A549 (cell line): ENCODE measurements at regions not wholly inside any gene's neighbourhood (a gene's known extent, or its start where the extent isn't known, plus 50 kb on each side); places are given as distances from the start of the nearest gene placed in this dataset.

ENCODE experiments used
- ATAC-seq, 2 experiments: fragments of 200-7000 bp in 1 of 2; fragments of >200 bp in 1 of 2; cut with Nextera tagmentation in 1 of 2; cut with Tn5 transposase in 1 of 2; 3 replicates each; pipeline versions ENCODE4 v1.8.0 to v1.9.1; 2018 to 2020; ENCODE audit warnings: mild to moderate bottlenecking in 1 of 2, moderate library complexity in 1 of 2
- CTCF ChIA-PET: fragments of 300-600 bp; sonication (Branson Sonifier 250); formaldehyde crosslinking; extraction: SDS; loops from one replicate; lab custom pipeline; 2021; ENCODE audit warnings: antibody characterized with exemption, inconsistent platforms; lab: Yijun Ruan, JAX
- POLR2A ChIA-PET: fragments of 350-600 bp; formaldehyde crosslinking; extraction: SDS; loops from one replicate; lab custom pipeline; 2021; ENCODE audit warnings: antibody characterized with exemption, inconsistent platforms; lab: Yijun Ruan, JAX
- DNase-seq, 2 experiments: peaks; one replicate each; pipeline versions ENCODE4 v3.0.0 to v3.0.0-alpha.2; 2011 to 2016; ENCODE audit warnings: low read depth in 1 of 2, low spot score in 1 of 2
- FAIRE-seq: peaks from 2 replicates; lab custom pipeline; 2011; peaks lifted over from hg19 to GRCh38; lab: Jason Lieb, UNC
- H3K27ac ChIP-seq, 2 experiments: fragments of >200 bp; sonication (Bioruptor Twin); formaldehyde crosslinking; 3 replicates each; pipeline ENCODE4 v1.5.1; 2016 to 2017
- H3K4me1 ChIP-seq: fragments of >200 bp; sonication (Bioruptor Twin); formaldehyde crosslinking; 3 replicates; pipeline ENCODE4 v1.6.1; 2016
- H3K4me2 ChIP-seq: fragments of >200 bp; sonication (Bioruptor Twin); formaldehyde crosslinking; 3 replicates; pipeline ENCODE4 v1.6.1; 2016
- H3K4me3 ChIP-seq: fragments of >200 bp; sonication (Bioruptor Twin); formaldehyde crosslinking; 3 replicates; pipeline ENCODE4 v1.5.1; 2016
- H3K9me3 ChIP-seq: fragments of >200 bp; sonication (Bioruptor Twin); formaldehyde crosslinking; 3 replicates; pipeline ENCODE4 v1.6.1; 2016
- ATOH8 ChIP-seq: fragments of 250-450 bp; sonication (Bioruptor Pico); IDR thresholded peaks from 2 replicates; pipeline ENCODE4 v1.5.0; 2020; ENCODE audit warnings: low read depth, mild to moderate bottlenecking, moderate library complexity
- BCL3 ChIP-seq: fragments of >200 bp; sonication (Bioruptor Twin); formaldehyde crosslinking; IDR thresholded peaks from 3 replicates; pipeline ENCODE4 v1.6.1; 2016
- CHD4 ChIP-seq: fragments of 200-600 bp; sonication (generic); IDR thresholded peaks from 2 replicates; pipeline ENCODE4 v1.6.1; 2016; ENCODE audit warnings: antibody characterized with exemption, mild to moderate bottlenecking, borderline replicate concordance
- EHMT2 ChIP-seq: fragments of 200-600 bp; sonication (generic); IDR thresholded peaks from 2 replicates; pipeline ENCODE4 v1.6.1; 2016; ENCODE audit warnings: antibody characterized with exemption, low read depth, mild to moderate bottlenecking, moderate library complexity
- EP300 ChIP-seq, 2 experiments: fragments of >200 bp; sonication (Bioruptor Twin); formaldehyde crosslinking; IDR thresholded peaks; 2 replicates in 1 of 2; 3 replicates in 1 of 2; pipeline ENCODE4 v1.6.1; 2016 to 2017
- FOSB ChIP-seq: fragments of 250-450 bp; sonication (Bioruptor Pico); IDR thresholded peaks from 2 replicates; pipeline ENCODE4 v1.5.0; 2020; ENCODE audit warnings: mild to moderate bottlenecking, moderate library complexity
- FOXS1 ChIP-seq: fragments of 250-450 bp; sonication (Bioruptor Pico); IDR thresholded peaks from 2 replicates; pipeline ENCODE4 v1.5.0; 2020; ENCODE audit warnings: mild to moderate bottlenecking, moderate library complexity
- HES2 ChIP-seq: fragments of >200 bp; sonication (Bioruptor Twin); formaldehyde crosslinking; IDR thresholded peaks from 2 replicates; pipeline ENCODE4 v1.6.1; 2016
- HEYL ChIP-seq: fragments of 250-450 bp; sonication (Bioruptor Pico); IDR thresholded peaks from 2 replicates; pipeline ENCODE4 v1.8.0; 2021; ENCODE audit warnings: mild to moderate bottlenecking, moderate library complexity
- HMGXB4 ChIP-seq: fragments of 250-450 bp; sonication (Bioruptor Pico); IDR thresholded peaks from 2 replicates; pipeline ENCODE4 v1.5.0; 2021; ENCODE audit warnings: mild to moderate bottlenecking, moderate library complexity, borderline replicate concordance
- HOXB13 ChIP-seq: fragments of 250-450 bp; sonication (Bioruptor Pico); IDR thresholded peaks from 2 replicates; pipeline ENCODE4 v1.5.0; 2020; ENCODE audit warnings: low read depth, mild to moderate bottlenecking, moderate library complexity
- KDM1A ChIP-seq: fragments of 200-600 bp; sonication (generic); IDR thresholded peaks from 2 replicates; pipeline ENCODE4 v1.6.1; 2016; ENCODE audit warnings: low read depth, mild to moderate bottlenecking
- KDM5A ChIP-seq: fragments of 200-600 bp; sonication (generic); IDR thresholded peaks from 2 replicates; pipeline ENCODE4 v1.6.1; 2016; ENCODE audit warnings: antibody characterized with exemption, mild to moderate bottlenecking
- MAX ChIP-seq: IDR thresholded peaks from 2 replicates; pipeline ENCODE4 v1.6.1; 2012
- NFE2L2 ChIP-seq: fragments of 150-350 bp; conservative IDR thresholded peaks from 2 replicates; pipeline ENCODE4 v1.6.1; 2014; ENCODE audit warnings: low read length
- RARB ChIP-seq: fragments of 250-450 bp; sonication (Bioruptor Pico); IDR thresholded peaks from 2 replicates; pipeline ENCODE4 v1.8.0; 2021; ENCODE audit warnings: mild to moderate bottlenecking, moderate library complexity
- RFX5 ChIP-seq: fragments of 450-650 bp; IDR thresholded peaks from 2 replicates; pipeline ENCODE4 v1.7.1; 2014; ENCODE audit warnings: antibody characterized with exemption, mild to moderate bottlenecking, moderate library complexity
- RNF2 ChIP-seq: fragments of 200-600 bp; sonication (generic); IDR thresholded peaks from 2 replicates; pipeline ENCODE4 v1.6.1; 2016; ENCODE audit warnings: low read depth, mild to moderate bottlenecking, antibody characterized with exemption, moderate library complexity, borderline replicate concordance
- SMC3 ChIP-seq: fragments of >200 bp; sonication (Bioruptor Twin); formaldehyde crosslinking; IDR thresholded peaks from 3 replicates; pipeline ENCODE4 v1.6.1; 2018; ENCODE audit warnings: inconsistent platforms
- USF2 ChIP-seq: fragments of 450-650 bp; IDR thresholded peaks from 2 replicates; pipeline ENCODE4 v1.6.1; 2014; ENCODE audit warnings: antibody characterized with exemption
- ZC3H11A ChIP-seq: fragments of 450-650 bp; IDR thresholded peaks from 2 replicates; pipeline ENCODE4 v1.6.1; 2014; ENCODE audit warnings: antibody characterized with exemption, mild to moderate bottlenecking
- ZFP36 ChIP-seq: fragments of 450-650 bp; IDR thresholded peaks from 2 replicates; pipeline ENCODE4 v1.6.1; 2014; ENCODE audit warnings: borderline replicate concordance; ENCODE audit not compliant: partially characterized antibody
- ZNF302 ChIP-seq: fragments of 250-450 bp; sonication (Bioruptor Pico); IDR thresholded peaks from 2 replicates; pipeline ENCODE4 v1.9.0; 2021; ENCODE audit warnings: inconsistent platforms, mild to moderate bottlenecking, moderate library complexity
- ZSCAN20 ChIP-seq: fragments of 250-450 bp; sonication (Bioruptor Pico); IDR thresholded peaks from 2 replicates; pipeline ENCODE4 v1.8.0; 2022; ENCODE audit warnings: mild to moderate bottlenecking, moderate library complexity
- WGBS: methylation state at CpG from one replicate; pipeline ENCODE4 v1.1.6; 2017; ENCODE audit errors: missing lambda C conversion rate; 5-methylcytosine and 5-hydroxymethylcytosine counted together

GRCh38 chr13:40383132-40383531 lies 283.3 kb downstream of the FOXO1 start:
- POLR2A ChIA-PET = no interaction called here
- DNase-seq (no peak), ATAC-seq (peak in 1 of 2 experiments; percentile 49; a peak in 2 of 6 replicates), FAIRE-seq (no peak)
- no peaks in the 10 kb centered on the region for H3K9me3 ChIP-seq
- no peak for TF ChIP-seq MAX
- no peak for TF ChIP-seq USF2
- TF ChIP-seq RNF2 = no peak
- no peak for TF ChIP-seq FOXS1 (CRISPR knock-in tag)
- no peak for TF ChIP-seq FOSB (CRISPR knock-in tag)
- TF ChIP-seq ZFP36 = no peak
- TF ChIP-seq RFX5 = no peak
- TF ChIP-seq ZNF302 = no peak
- TF ChIP-seq ZC3H11A = no peak
- no peak for TF ChIP-seq KDM1A
- TF ChIP-seq HEYL = no peak
- no peak for TF ChIP-seq NFE2L2
- no peak for TF ChIP-seq EHMT2
- TF ChIP-seq CHD4 = no peak
- 55% methylated on average over 2 of the region's 7 CpGs for WGBS
- peaks cover 3% of the 10 kb centered on the region; the same call in 1 of the 3 replicates for H3K4me1 ChIP-seq
- H3K4me3 ChIP-seq = no peak overlapping the region
- CTCF ChIA-PET = no interaction called here
- no peak overlapping the region for H3K4me2 ChIP-seq
- H3K27ac ChIP-seq = no peak overlapping the region

- POLR2A ChIA-PET = no interaction called here
- FAIRE-seq (no peak), DNase-seq (no peak), ATAC-seq (no peak)
- WGBS = 71% methylated on average over 4 of the region's 4 CpGs
- Histone ChIP-seq H3K4me1 (peaks cover 3% of the 10 kb centered on the region; the same call in 1 of the 3 replicates), H3K4me2 (no peak overlapping the region), H3K4me3 (no peak overlapping the region), H3K9me3 (no peaks in the 10 kb centered on the region), H3K27ac (no peak overlapping the region)
- TF ChIP-seq HES2 (no peak), RARB (CRISPR knock-in tag) (no peak), NFE2L2 (no peak), EP300 (IDR thresholded peaks at IDR 0.05) (no peak), FOXS1 (CRISPR knock-in tag) (no peak), SMC3 (no peak), KDM5A (no peak), BCL3 (no peak), HMGXB4 (CRISPR knock-in tag) (no peak), ZSCAN20 (CRISPR knock-in tag) (no peak), ATOH8 (CRISPR knock-in tag) (no peak), HOXB13 (CRISPR knock-in tag) (no peak), FOSB (CRISPR knock-in tag) (no peak)
- CTCF ChIA-PET = no interaction called here
These were observed 282.6 kb downstream of the FOXO1 start for GRCh38 chr13:40383885-40384284.
